H1 (cell line): ENCODE measurements at regions not wholly inside any gene's neighbourhood (a gene's known extent, or its start where the extent isn't known, plus 50 kb on each side); places are given as distances from the start of the nearest gene placed in this dataset.

Experiments used
- CTCF ChIA-PET: fragments of 300-600 bp; sonication (Branson Sonifier 250); formaldehyde crosslinking; loops from one replicate; lab custom pipeline; 2021; ENCODE audit not compliant: partially characterized antibody; lab: Charles Lee
- POLR2A ChIA-PET: fragments of 300-600 bp; sonication (Branson Sonifier 250); formaldehyde crosslinking; loops from one replicate; lab custom pipeline; 2021; ENCODE audit warnings: inconsistent platforms; ENCODE audit not compliant: partially characterized antibody; lab: Charles Lee
- DNase-seq, 2 experiments: peaks; one replicate each; pipeline versions ENCODE4 v3.0.0 to v3.0.0-alpha.2; 2010 to 2022; ENCODE audit warnings: low spot score in 2 of 2, low read depth in 1 of 2, mixed read lengths in 1 of 2
- FAIRE-seq: peaks from 2 replicates; lab custom pipeline; 2011; peaks lifted over from hg19 to GRCh38; lab: Jason Lieb, UNC
- H2AFZ ChIP-seq: 2 replicates; pipeline ENCODE4 v1.8.1; 2012; ENCODE audit warnings: low read length, inconsistent platforms
- H2AK5ac ChIP-seq: 2 replicates; pipeline ENCODE4 v1.6.1; 2013; ENCODE audit warnings: low read depth, low read length
- H2BK120ac ChIP-seq: replicated peaks from 2 replicates; pipeline ENCODE3; 2013; ENCODE audit warnings: low read depth, low read length, inconsistent platforms
- H2BK12ac ChIP-seq: 2 replicates; pipeline ENCODE4 v1.6.1; 2013; ENCODE audit warnings: low read depth, low read length
- H2BK15ac ChIP-seq: 2 replicates; pipeline ENCODE4 v1.6.1; 2013; ENCODE audit warnings: low read length
- H2BK20ac ChIP-seq: 2 replicates; pipeline ENCODE4 v1.6.1; 2013; ENCODE audit warnings: low read length
- H2BK5ac ChIP-seq: 2 replicates; pipeline ENCODE4 v1.6.1; 2013; ENCODE audit warnings: low read depth, low read length
- H3K14ac ChIP-seq: 2 replicates; pipeline ENCODE4 v1.6.1; 2013; ENCODE audit warnings: inconsistent platforms; ENCODE audit not compliant: insufficient read length
- H3K18ac ChIP-seq: 2 replicates; pipeline ENCODE4 v1.6.1; 2013; ENCODE audit warnings: low read length; ENCODE audit errors: extremely low read depth
- H3K23ac ChIP-seq: 2 replicates; pipeline ENCODE4 v1.6.1; 2013; ENCODE audit warnings: inconsistent platforms; ENCODE audit not compliant: insufficient read length
- H3K23me2 ChIP-seq: 2 replicates; pipeline ENCODE4 v1.6.1; 2013; ENCODE audit warnings: low read depth, low read length
- H3K27ac ChIP-seq: 2 replicates; pipeline ENCODE4 v1.6.1; 2011; ENCODE audit warnings: low read depth, low read length, inconsistent platforms
- H3K27me3 ChIP-seq, 4 experiments: replicated peaks in 1 of 4; 1 replicate in 1 of 4; 2 replicates in 3 of 4; pipeline versions ENCODE4 v1.6.1 to v1.8.1; 2011 to 2013; ENCODE audit warnings: low read length in 3 of 4, mild to moderate bottlenecking in 3 of 4, inconsistent platforms in 2 of 4, mixed read lengths in 2 of 4, moderate library complexity in 1 of 4; ENCODE audit not compliant: control insufficient read depth in 3 of 4, insufficient read depth in 3 of 4; ENCODE audit errors: extremely low read depth in 1 of 4
- H3K36me3 ChIP-seq, 4 experiments: 2 replicates each; pipeline versions ENCODE4 v1.6.1 to v1.8.1; 2011 to 2013; ENCODE audit warnings: mild to moderate bottlenecking in 4 of 4, low read length in 3 of 4, moderate library complexity in 2 of 4, control low read depth in 1 of 4, inconsistent platforms in 1 of 4; ENCODE audit not compliant: insufficient read depth in 4 of 4, control insufficient read depth in 2 of 4
- H3K4ac ChIP-seq: replicated peaks from 2 replicates; pipeline ENCODE3; 2013; ENCODE audit warnings: low read length, low read depth, mixed read lengths, inconsistent platforms; ENCODE audit not compliant: insufficient read length
- H3K4me1 ChIP-seq, 4 experiments: replicated peaks in 1 of 4; 1 replicate in 1 of 4; 2 replicates in 3 of 4; pipeline versions ENCODE4 v1.6.1 to v1.8.1; 2011 to 2013; ENCODE audit warnings: low read length in 3 of 4, inconsistent platforms in 2 of 4, mixed read lengths in 1 of 4; ENCODE audit not compliant: insufficient read depth in 4 of 4, control insufficient read depth in 3 of 4
- H3K4me2 ChIP-seq, 2 experiments: 2 replicates each; pipeline versions ENCODE4 v1.6.1 to v1.8.1; 2011 to 2013; ENCODE audit warnings: low read depth in 2 of 2, low read length in 2 of 2, control low read depth in 1 of 2, inconsistent platforms in 1 of 2, mild to moderate bottlenecking in 1 of 2; ENCODE audit not compliant: insufficient read depth in 1 of 2
- H3K4me3 ChIP-seq, 4 experiments: fragments of 200-600, 300-600 bp in 1 of 4; sonication (generic), shearing (Covaris generic), sonication (Bioruptor Twin) in 1 of 4; 2 replicates each; pipeline versions ENCODE4 v1.5.1 to v1.8.1; 2011 to 2016; ENCODE audit warnings: low read length in 4 of 4, low read depth in 3 of 4, control low read depth in 2 of 4, inconsistent platforms in 2 of 4, mild to moderate bottlenecking in 2 of 4, mixed read lengths in 1 of 4, moderate library complexity in 1 of 4; ENCODE audit not compliant: insufficient read depth in 2 of 4; ENCODE audit errors: extremely low read depth in 1 of 4
- H3K56ac ChIP-seq: replicated peaks from 2 replicates; pipeline ENCODE3; 2013; ENCODE audit warnings: low read depth, mild to moderate bottlenecking, mixed read lengths, low read length, inconsistent platforms; ENCODE audit not compliant: insufficient read length
- H3K79me1 ChIP-seq: 2 replicates; pipeline ENCODE4 v1.6.1; 2013; ENCODE audit warnings: low read depth, low read length, control low read depth
- H3K79me2 ChIP-seq, 2 experiments: 2 replicates each; pipeline versions ENCODE4 v1.6.1 to v1.8.1; 2012 to 2013; ENCODE audit warnings: low read length in 2 of 2, mild to moderate bottlenecking in 2 of 2, inconsistent platforms in 1 of 2; ENCODE audit not compliant: insufficient read depth in 2 of 2, control insufficient read depth in 1 of 2
- H3K9ac ChIP-seq, 4 experiments: replicated peaks in 1 of 4; 1 replicate in 1 of 4; 2 replicates in 3 of 4; pipeline versions ENCODE4 v1.6.1 to v1.8.1; 2011 to 2013; ENCODE audit warnings: low read depth in 3 of 4, low read length in 3 of 4, control low read depth in 2 of 4, mild to moderate bottlenecking in 2 of 4, moderate library complexity in 2 of 4, inconsistent platforms in 1 of 4; ENCODE audit errors: extremely low read depth in 1 of 4
- H3K9me3 ChIP-seq, 2 experiments: 2 replicates each; pipeline versions ENCODE4 v1.6.1 to v1.8.1; 2012 to 2013; ENCODE audit warnings: mild to moderate bottlenecking in 2 of 2, moderate library complexity in 2 of 2, control low read depth in 1 of 2, inconsistent platforms in 1 of 2, low read depth in 1 of 2, low read length in 1 of 2, mixed read lengths in 1 of 2; ENCODE audit not compliant: insufficient read depth in 2 of 2
- H4K20me1 ChIP-seq, 2 experiments: replicated peaks in 1 of 2; 2 replicates each; pipeline versions ENCODE3 to v1.8.1; 2011 to 2013; ENCODE audit warnings: inconsistent platforms in 2 of 2, low read length in 2 of 2, mild to moderate bottlenecking in 1 of 2; ENCODE audit not compliant: insufficient read depth in 2 of 2, control insufficient read depth in 1 of 2
- H4K5ac ChIP-seq: 2 replicates; pipeline ENCODE4 v1.6.1; 2013; ENCODE audit warnings: low read length, low read depth, mixed read lengths, inconsistent platforms; ENCODE audit not compliant: insufficient read length
- H4K8ac ChIP-seq: 2 replicates; pipeline ENCODE4 v1.8.0; 2013; ENCODE audit warnings: mild to moderate bottlenecking, moderate library complexity, low read length, inconsistent platforms; ENCODE audit not compliant: insufficient read depth; ENCODE audit errors: extremely low read depth
- H4K91ac ChIP-seq: replicated peaks from 2 replicates; pipeline ENCODE3; 2013; ENCODE audit warnings: low read length, mixed read lengths, inconsistent platforms; ENCODE audit not compliant: insufficient read length
- EP300 ChIP-seq, 2 experiments: IDR thresholded peaks; 1 replicate in 1 of 2; 2 replicates in 1 of 2; pipeline ENCODE4 v1.6.1; 2011 to 2012; ENCODE audit warnings: low read depth in 2 of 2, low read length in 2 of 2, mild to moderate bottlenecking in 2 of 2, borderline replicate concordance in 1 of 2, inconsistent platforms in 1 of 2, moderate library complexity in 1 of 2
- HDAC2 ChIP-seq, 2 experiments: fragments of 300-600 bp in 1 of 2; sonication (generic) in 1 of 2; IDR thresholded peaks; 2 replicates each; pipeline ENCODE4 v1.6.1; 2011 to 2012; ENCODE audit warnings: low read depth in 2 of 2, low read length in 2 of 2, mild to moderate bottlenecking in 2 of 2, moderate library complexity in 2 of 2, borderline replicate concordance in 1 of 2, inconsistent platforms in 1 of 2
- WGBS, 2 experiments: shearing (Covaris generic) in 1 of 2; methylation state at CpG; one replicate each; pipeline versions ENCODE4 v1.1.6 to v1.1.7; 2013 to 2015; ENCODE audit warnings: low lambda C conversion rate in 2 of 2, mixed read lengths in 2 of 2, inconsistent platforms in 1 of 2, low coverage in 1 of 2, missing lambda C conversion rate in 1 of 2; ENCODE audit not compliant: insufficient replicate concordance in 2 of 2, insufficient coverage in 1 of 2, insufficient read length in 1 of 2; ENCODE audit errors: extremely low coverage in 1 of 2, missing lambda C conversion rate in 1 of 2; 5-methylcytosine and 5-hydroxymethylcytosine counted together

- Histone ChIP-seq H3K18ac (no peak overlapping the region), H3K79me1 (no peaks in the 10 kb centered on the region), H2BK15ac (no peak overlapping the region), H2BK120ac (no peak overlapping the region), H4K20me1 (no peaks in the 10 kb centered on the region), H3K79me2 (no peaks in the 10 kb centered on the region), H3K4me3 (no peak overlapping the region), H3K36me3 (no peaks in the 10 kb centered on the region), H3K4me2 (no peak overlapping the region), H3K27me3 (no peaks in the 10 kb centered on the region), H2BK20ac (no peak overlapping the region), H3K14ac (no peak overlapping the region), H4K8ac (no peak overlapping the region), H2AK5ac (no peak overlapping the region), H2BK12ac (no peak overlapping the region), H3K56ac (no peak overlapping the region), H3K4me1 (no peaks in the 10 kb centered on the region), H4K5ac (no peak overlapping the region), H4K91ac (no peak overlapping the region), H3K23me2 (no peaks in the 10 kb centered on the region), H3K9ac (no peak overlapping the region), H2AFZ (no peak overlapping the region), H3K27ac (no peak overlapping the region), H3K9me3 (no peaks in the 10 kb centered on the region), H3K4ac (no peak overlapping the region), H2BK5ac (no peak overlapping the region), H3K23ac (no peak overlapping the region)
- POLR2A ChIA-PET: no interaction called here
- 84% methylated on average over 1 of the region's 1 CpG; no CpG with 5 or more reads in 1 of the 2 experiments for WGBS, 2 experiments
- CTCF ChIA-PET: interaction anchor here (0.7 to 0.9 kb wide), 2 partner anchors 178 to 353 kb away, joined by 3 read pairs; no protein-coding TSS in a partner anchor
- DNase-seq: no peak
- TF ChIP-seq EP300 (IDR thresholded peaks at IDR 0.05; ENCODE audit: borderline replicate concordance in 1 of 2, low read depth in 2 of 2, low read length in 2 of 2) (no peak), HDAC2 (IDR thresholded peaks at IDR 0.05; ENCODE audit: borderline replicate concordance in 1 of 2, low read depth in 2 of 2, low read length in 2 of 2) (no peak)
- no peak for FAIRE-seq
Observed at GRCh38 chr3:102163039-102163817, 271.6 kb upstream of the ZPLD1 start.
